Progenitor cell of endocrine pancreas (in vitro differentiated cells): ENCODE measurements at regions not wholly inside any gene's neighbourhood (a gene's known extent, or its start where the extent isn't known, plus 50 kb on each side); places are given as distances from the start of the nearest gene placed in this dataset.

Source experiments
- DNase-seq: peaks from one replicate; pipeline ENCODE4 v3.0.0; 2021; ENCODE audit warnings: low spot score; ENCODE audit not compliant: unreplicated experiment
- H3K27ac Mint-ChIP-seq: 2 replicates; pipeline ENCODE4 v1.8.0; 2021; ENCODE audit warnings: mild to moderate bottlenecking, moderate library complexity, mixed read lengths
- H3K27me3 Mint-ChIP-seq: 2 replicates; pipeline ENCODE4 v1.8.0; 2021; ENCODE audit warnings: mixed read lengths
- H3K36me3 Mint-ChIP-seq: 2 replicates; pipeline ENCODE4 v1.8.0; 2022; ENCODE audit warnings: mixed read lengths; ENCODE audit not compliant: insufficient read depth
- H3K4me1 Mint-ChIP-seq: 2 replicates; pipeline ENCODE4 v1.8.0; 2021; ENCODE audit warnings: low read depth, mixed read lengths
- H3K4me3 Mint-ChIP-seq: 2 replicates; pipeline ENCODE4 v1.8.0; 2021; ENCODE audit warnings: low read depth, mild to moderate bottlenecking, moderate library complexity, mixed read lengths
- H3K9me3 Mint-ChIP-seq: 2 replicates; pipeline ENCODE4 v1.8.0; 2021; ENCODE audit warnings: low read depth, mixed read lengths
- CTCF ChIP-seq: fragments of 200-600 bp; sonication (generic); IDR thresholded peaks from one replicate; pipeline ENCODE4 v1.5.0; 2021; ENCODE audit warnings: antibody characterized with exemption, mild to moderate bottlenecking; ENCODE audit not compliant: unreplicated experiment

GRCh38 chr10:117668327-117669008 is 125.9 kb downstream of the EMX2 start:
- H3K4me3 Mint-ChIP-seq: no peak overlapping the region
- H3K4me1 Mint-ChIP-seq: peaks cover 2% of the 10 kb centered on the region
- peaks cover 28% of the 10 kb centered on the region for H3K27me3 Mint-ChIP-seq
- H3K27ac Mint-ChIP-seq: no peak overlapping the region
- no peak for TF ChIP-seq CTCF
- DNase-seq: no peak
- H3K36me3 Mint-ChIP-seq: no peaks in the 10 kb centered on the region
- H3K9me3 Mint-ChIP-seq: no peaks in the 10 kb centered on the region

GRCh38 chr10:117669122-117669521 is 126.6 kb downstream of the EMX2 start:
- Mint-ChIP-seq H3K27me3 (peaks cover 33% of the 10 kb centered on the region), H3K4me3 (no peak overlapping the region), H3K4me1 (no peaks in the 10 kb centered on the region), H3K36me3 (no peaks in the 10 kb centered on the region), H3K9me3 (no peaks in the 10 kb centered on the region), H3K27ac (no peak overlapping the region)
- no peak for DNase-seq
- TF ChIP-seq CTCF: no peak

GRCh38 chr10:117670116-117670904 is 127.8 kb downstream of the EMX2 start:
- H3K9me3 Mint-ChIP-seq: no peaks in the 10 kb centered on the region
- no peak for TF ChIP-seq CTCF
- H3K36me3 Mint-ChIP-seq: no peaks in the 10 kb centered on the region
- H3K27ac Mint-ChIP-seq: no peak overlapping the region
- peaks cover 39% of the 10 kb centered on the region for H3K27me3 Mint-ChIP-seq
- H3K4me1 Mint-ChIP-seq: no peaks in the 10 kb centered on the region
- no peak overlapping the region for H3K4me3 Mint-ChIP-seq
- DNase-seq: no peak

- peaks cover 49% of the 10 kb centered on the region for H3K27me3 Mint-ChIP-seq
- no peak for TF ChIP-seq CTCF
- no peak overlapping the region for H3K27ac Mint-ChIP-seq
- no peaks in the 10 kb centered on the region for H3K9me3 Mint-ChIP-seq
- H3K4me3 Mint-ChIP-seq: no peak overlapping the region
- no peaks in the 10 kb centered on the region for H3K4me1 Mint-ChIP-seq
- H3K36me3 Mint-ChIP-seq: no peaks in the 10 kb centered on the region
- no peak for DNase-seq
These were observed 130.9 kb downstream of the EMX2 start for GRCh38 chr10:117673230-117674010.

GRCh38 chr10:117674201-117674600 is 131.7 kb downstream of the EMX2 start:
- no peak for TF ChIP-seq CTCF
- DNase-seq: no peak
- no peaks in the 10 kb centered on the region for H3K9me3 Mint-ChIP-seq
- peaks cover 52% of the 10 kb centered on the region for H3K27me3 Mint-ChIP-seq
- no peaks in the 10 kb centered on the region for H3K4me1 Mint-ChIP-seq
- H3K36me3 Mint-ChIP-seq: no peaks in the 10 kb centered on the region
- H3K27ac Mint-ChIP-seq: no peak overlapping the region
- H3K4me3 Mint-ChIP-seq: no peak overlapping the region
